T47D (cell line): ENCODE measurements at regions not wholly inside any gene's neighbourhood (a gene's known extent, or its start where the extent isn't known, plus 50 kb on each side); places are given as distances from the start of the nearest gene placed in this dataset.
"Not testable (repeated sequence)": the region's sequence is repeated elsewhere in the genome, so short reads cannot be mapped to it uniquely, and the experiment has no call there.

Source experiments
- DNase-seq, 2 experiments: peaks; one replicate each; pipeline versions ENCODE4 v3.0.0 to v3.0.0-alpha.2; 2011 to 2012; ENCODE audit warnings: low read depth in 1 of 2, low spot score in 1 of 2
- JUND ChIP-seq: IDR thresholded peaks from 2 replicates; pipeline ENCODE4 v1.6.1; 2012; ENCODE audit warnings: low read depth
- in situ Hi-C: cut with HindIII; loops from 2 replicates; pipeline ENCODE4 v1.10.0; 2016; ENCODE audit warnings: low sequenced_read_pairs, low pct_unique_long_range_greater_than_20kb

DNA sequence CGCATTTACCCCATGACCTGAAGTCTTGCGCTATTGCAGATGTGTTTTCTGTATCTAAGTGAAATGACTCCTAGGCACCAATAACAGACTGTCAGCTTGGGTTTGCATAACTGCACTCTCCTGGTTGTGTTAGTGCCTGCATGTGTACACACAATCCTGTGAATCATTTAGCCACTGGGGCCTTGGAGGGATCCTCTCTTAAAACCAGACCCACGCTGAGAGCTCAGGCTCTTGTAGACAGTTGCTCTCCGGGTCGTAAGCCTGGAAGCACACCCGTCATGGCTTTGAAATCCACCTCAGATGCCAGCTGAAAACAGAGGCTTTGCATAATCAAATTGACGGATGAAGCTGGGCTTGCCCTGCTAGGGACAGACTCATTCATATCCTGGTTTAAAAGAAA lies 79.2 kb upstream of the RBM19 start:
- no peak for TF ChIP-seq JUND
- in situ Hi-C loops: no loop called here
- no peak for DNase-seq

DNA sequence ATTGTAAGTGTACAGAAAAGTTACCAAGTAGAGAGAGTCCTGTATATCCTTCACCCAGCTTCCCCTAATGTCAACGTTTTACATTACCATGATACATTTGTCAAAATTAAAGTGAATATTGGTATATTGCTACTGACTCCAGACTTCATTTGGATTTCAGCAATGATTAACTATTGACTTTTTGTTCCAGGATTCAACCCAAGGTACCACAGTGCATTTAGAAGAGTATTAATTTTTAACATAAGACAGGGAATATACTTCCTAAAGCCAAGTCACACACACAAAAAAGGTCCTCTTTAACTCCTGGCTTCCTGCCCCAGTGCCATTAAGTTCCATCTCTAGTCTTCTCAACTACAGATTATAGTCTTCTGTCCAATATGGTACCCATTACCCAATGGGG lies 75.5 kb upstream of the RBM19 start:
- no peak for DNase-seq
- in situ Hi-C loops: no loop called here

DNA sequence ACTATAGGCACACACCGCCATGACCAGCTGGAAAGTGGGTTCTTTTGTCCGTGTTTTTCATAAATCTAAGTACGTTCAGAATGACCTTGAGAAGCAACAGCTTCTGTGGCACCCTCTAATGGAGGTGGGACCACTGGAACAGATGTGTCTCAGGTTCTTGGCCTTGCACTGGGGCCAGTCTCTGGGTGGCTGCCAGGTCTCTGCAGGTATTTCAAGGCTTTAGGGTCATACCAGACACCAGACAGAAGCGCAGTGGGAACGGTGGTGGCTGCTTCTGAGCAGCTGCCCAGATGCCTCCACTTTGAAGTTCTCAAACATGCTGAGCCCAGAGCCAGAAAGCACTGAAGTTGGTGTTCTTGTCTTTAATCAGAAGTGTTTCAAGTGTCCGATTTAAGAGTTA lies 75.0 kb upstream of the RBM19 start:
- TF ChIP-seq JUND: no peak
- in situ Hi-C loops: no loop called here
- no peak for DNase-seq

More for the DNA sequence above, 75.5 kb upstream of the RBM19 start:
- TF ChIP-seq JUND: no peak

DNA sequence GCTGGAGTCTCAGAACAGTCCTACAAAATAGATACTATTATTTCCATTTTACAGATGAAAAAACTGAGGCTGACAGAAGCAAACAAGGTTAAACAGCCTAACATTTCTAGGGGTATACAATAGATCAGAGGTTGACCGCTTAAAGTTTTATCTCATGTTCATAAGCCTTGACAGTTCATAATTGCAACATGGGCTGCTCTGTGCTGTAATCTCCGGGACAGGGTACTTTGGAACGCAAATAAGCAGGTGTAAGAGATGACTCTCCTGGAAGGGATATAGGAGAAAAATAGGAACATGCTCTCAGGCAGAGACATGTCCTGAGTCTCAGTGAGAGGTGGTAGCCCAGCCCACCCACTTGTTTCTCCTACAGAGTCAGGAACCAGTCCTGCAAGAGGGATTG lies 72.8 kb upstream of the RBM19 start:
- DNase-seq: no peak
- in situ Hi-C loops: no loop called here
- no peak for TF ChIP-seq JUND

DNA sequence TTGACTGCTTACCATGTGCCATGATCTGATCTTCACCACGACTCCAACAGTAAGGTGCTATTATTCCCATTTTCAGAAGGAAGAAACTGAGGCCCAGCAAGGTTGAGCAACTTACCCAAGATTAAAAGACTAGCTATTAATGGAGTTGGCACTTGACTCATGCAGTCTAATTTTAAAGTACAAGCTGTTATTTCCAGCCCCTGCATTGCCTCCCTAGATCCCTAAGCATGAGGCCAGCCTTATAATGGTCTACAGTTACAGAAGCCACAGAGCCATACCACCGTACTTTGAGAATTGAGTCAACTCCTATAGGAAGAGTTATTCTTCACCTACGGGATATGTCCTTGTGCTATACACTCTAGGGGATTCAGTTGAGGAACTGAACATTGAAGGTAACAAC lies 66.7 kb upstream of the RBM19 start:
- in situ Hi-C loops: no loop called here
- no peak for DNase-seq
- no peak for TF ChIP-seq JUND

DNA sequence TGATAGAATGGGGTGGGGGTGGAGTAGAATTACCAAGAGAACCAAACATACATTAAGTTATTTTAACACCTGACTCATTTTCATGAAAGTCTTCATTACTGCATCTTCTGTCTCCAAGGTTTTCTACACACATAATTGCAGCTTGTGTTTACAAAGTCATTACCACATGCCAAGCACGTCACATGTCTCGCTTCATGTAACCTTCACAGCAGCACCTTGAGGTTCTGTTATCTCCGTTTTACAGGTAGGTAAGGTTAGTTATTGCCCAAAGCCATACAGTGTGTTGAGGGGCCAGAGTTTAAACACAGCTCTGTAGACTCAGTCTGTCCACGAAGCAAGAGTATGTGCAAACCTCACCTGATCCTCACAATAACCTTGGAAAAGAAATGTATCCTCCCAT lies 64.3 kb upstream of the RBM19 start:
- no peak for TF ChIP-seq JUND
- in situ Hi-C loops: no loop called here
- no peak for DNase-seq

DNA sequence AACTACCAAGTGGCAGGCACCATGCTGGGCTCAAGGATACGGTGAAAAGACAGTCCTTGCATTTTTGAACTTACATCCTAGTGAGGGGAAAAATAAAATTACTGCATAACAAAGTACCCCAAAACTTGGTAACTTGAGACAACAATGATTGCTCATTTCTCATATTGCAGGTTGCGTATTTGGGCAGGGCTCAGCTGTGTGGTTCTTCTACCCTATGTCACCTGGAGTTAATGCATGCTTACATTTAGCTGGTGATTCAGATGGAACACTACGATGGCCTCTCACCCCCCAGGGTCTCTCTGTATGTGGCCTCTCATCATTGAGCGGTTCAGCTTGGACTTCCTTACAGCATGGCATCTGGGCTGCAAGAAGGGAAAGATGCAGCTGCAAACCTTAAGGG lies 60.7 kb upstream of the RBM19 start:
- no peak for DNase-seq
- no peak for TF ChIP-seq JUND
- in situ Hi-C loops: no loop called here

DNA sequence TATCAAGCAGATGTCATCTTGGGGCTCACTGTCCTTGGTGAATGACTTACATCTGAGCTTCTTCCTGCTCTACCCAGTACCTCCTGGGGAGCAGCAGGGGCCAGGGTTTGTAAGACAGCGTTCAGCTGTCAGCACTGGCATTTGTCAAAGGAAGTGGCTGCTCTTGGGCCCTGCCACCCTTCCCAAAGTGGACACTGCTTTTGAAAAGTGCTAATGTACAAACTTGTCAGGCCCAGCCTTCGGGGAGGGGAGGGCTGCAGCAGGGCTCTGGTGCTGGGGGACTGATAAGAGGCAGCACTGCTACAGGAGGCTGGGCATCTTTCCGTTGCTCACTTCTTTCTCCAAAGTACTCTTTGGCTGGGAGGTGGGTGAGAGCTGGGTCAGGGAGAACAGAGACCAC lies 59.8 kb upstream of the RBM19 start:
- in situ Hi-C loops: no loop called here
- DNase-seq: no peak
- no peak for TF ChIP-seq JUND

DNA sequence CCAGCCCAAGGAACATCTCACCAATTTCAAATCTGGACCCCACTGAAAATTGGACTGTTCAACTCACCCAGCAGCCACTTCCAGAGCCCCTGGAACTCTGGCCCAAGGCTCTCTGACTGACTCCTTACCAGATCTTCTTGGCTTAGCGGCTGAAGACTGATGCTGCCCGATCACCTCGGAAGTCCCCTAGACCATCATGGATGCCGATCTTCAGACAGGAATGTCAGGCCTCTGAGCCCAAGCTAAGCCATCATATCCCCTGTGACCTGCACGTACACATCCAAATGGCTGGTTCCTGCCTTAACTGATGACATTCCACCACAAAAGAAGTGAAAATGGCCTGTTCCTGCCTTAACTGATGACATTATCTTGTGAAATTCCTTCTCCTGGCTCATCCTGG lies 56.0 kb upstream of the RBM19 start:
- in situ Hi-C loops, DNase-seq: not testable (repeated sequence)

DNA sequence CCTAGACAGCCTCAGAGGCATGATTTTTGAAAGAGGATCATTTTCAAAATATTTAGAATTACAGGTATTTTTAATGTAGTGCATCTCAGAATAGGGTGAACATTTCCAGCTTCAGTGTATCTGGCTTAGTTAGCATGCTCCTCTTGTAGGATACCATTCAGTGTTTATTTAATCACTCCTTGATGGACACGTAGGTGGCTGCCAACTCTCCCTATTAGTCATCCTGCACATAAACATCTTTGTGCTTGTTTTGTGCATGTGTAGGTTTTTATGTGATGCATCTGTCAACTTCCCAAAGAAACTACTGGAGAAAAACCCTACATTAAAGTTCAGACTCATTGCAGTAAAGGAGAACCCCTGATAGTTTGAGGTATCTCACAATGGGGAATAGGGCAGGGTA lies 52.5 kb upstream of the RBM19 start:
- DNase-seq: peak in 1 of 2 experiments; percentile 6
- in situ Hi-C loops: no loop called here

More for the DNA sequence above, 52.5 kb upstream of the RBM19 start:
- no peak for TF ChIP-seq JUND
